Cardiac muscle cell (in vitro differentiated cells and primary cell): ENCODE measurements at regions not wholly inside any gene's neighbourhood (a gene's known extent, or its start where the extent isn't known, plus 50 kb on each side); places are given as distances from the start of the nearest gene placed in this dataset.

ENCODE experiments used
- DNase-seq, 2 donors: peaks; one replicate each; pipeline versions ENCODE4 v3.0.0 to v3.0.0-alpha.2; 2010 to 2017; ENCODE audit warnings: low read depth in 1 of 2, low spot score in 1 of 2
- H3K27ac ChIP-seq: fragments of 200-600 bp; sonication (generic); 2 replicates; pipeline ENCODE4 v1.5.1; 2016
- H3K27me3 ChIP-seq: fragments of 200-600 bp; sonication (generic); 2 replicates; pipeline ENCODE4 v1.6.0; 2016; ENCODE audit warnings: control low read depth
- H3K36me3 ChIP-seq: fragments of 200-600 bp; sonication (generic); 2 replicates; pipeline ENCODE4 v1.5.1; 2016; ENCODE audit warnings: control low read depth
- H3K4me1 ChIP-seq: fragments of 200-600 bp; sonication (generic); 2 replicates; pipeline ENCODE4 v1.8.1; 2017; ENCODE audit warnings: low read depth, mild to moderate bottlenecking, mixed run types
- H3K4me3 ChIP-seq: fragments of 200-600 bp; sonication (generic); 2 replicates; pipeline ENCODE4 v1.5.1; 2016; ENCODE audit warnings: mild to moderate bottlenecking
- H3K9me3 ChIP-seq: fragments of 200-600 bp; sonication (generic); 2 replicates; pipeline ENCODE4 v1.5.1; 2017; ENCODE audit warnings: low read depth, mild to moderate bottlenecking, control low read depth
- TF ChIP-seq, protein P1 (sequence below): IDR thresholded peaks from 2 replicates; pipeline ENCODE4 v1.5.1; 2012; ENCODE audit warnings: low read depth, mild to moderate bottlenecking, low read length

DNA sequence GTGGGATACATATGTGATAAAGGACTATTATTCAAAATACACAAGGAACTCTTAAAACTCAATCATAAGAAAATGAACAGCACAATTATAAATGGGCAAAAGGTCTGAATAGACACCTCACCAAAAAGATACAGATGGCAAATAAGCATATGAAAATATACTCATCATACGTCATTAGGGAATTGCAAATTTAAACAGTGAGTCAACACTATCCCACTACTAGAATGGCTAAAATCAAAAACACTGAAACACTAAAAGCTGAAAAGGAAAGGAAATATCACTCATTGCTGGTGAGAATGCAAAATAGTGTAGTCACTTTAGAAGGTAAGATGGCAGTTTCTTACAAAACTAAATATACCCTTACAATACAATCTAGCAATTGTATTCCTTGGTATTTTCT, 597.0 kb upstream of the PABPC4L start:
- no peak overlapping the region for H3K4me3 ChIP-seq
- H3K4me1 ChIP-seq = no peaks in the 10 kb centered on the region
- no peaks in the 10 kb centered on the region for H3K9me3 ChIP-seq
- H3K36me3 ChIP-seq = no peaks in the 10 kb centered on the region
- H3K27me3 ChIP-seq = no peaks in the 10 kb centered on the region
- DNase-seq = no peak
- TF ChIP-seq, protein P1, sequence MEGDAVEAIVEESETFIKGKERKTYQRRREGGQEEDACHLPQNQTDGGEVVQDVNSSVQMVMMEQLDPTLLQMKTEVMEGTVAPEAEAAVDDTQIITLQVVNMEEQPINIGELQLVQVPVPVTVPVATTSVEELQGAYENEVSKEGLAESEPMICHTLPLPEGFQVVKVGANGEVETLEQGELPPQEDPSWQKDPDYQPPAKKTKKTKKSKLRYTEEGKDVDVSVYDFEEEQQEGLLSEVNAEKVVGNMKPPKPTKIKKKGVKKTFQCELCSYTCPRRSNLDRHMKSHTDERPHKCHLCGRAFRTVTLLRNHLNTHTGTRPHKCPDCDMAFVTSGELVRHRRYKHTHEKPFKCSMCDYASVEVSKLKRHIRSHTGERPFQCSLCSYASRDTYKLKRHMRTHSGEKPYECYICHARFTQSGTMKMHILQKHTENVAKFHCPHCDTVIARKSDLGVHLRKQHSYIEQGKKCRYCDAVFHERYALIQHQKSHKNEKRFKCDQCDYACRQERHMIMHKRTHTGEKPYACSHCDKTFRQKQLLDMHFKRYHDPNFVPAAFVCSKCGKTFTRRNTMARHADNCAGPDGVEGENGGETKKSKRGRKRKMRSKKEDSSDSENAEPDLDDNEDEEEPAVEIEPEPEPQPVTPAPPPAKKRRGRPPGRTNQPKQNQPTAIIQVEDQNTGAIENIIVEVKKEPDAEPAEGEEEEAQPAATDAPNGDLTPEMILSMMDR = no peak
- no peak overlapping the region for H3K27ac ChIP-seq

DNA sequence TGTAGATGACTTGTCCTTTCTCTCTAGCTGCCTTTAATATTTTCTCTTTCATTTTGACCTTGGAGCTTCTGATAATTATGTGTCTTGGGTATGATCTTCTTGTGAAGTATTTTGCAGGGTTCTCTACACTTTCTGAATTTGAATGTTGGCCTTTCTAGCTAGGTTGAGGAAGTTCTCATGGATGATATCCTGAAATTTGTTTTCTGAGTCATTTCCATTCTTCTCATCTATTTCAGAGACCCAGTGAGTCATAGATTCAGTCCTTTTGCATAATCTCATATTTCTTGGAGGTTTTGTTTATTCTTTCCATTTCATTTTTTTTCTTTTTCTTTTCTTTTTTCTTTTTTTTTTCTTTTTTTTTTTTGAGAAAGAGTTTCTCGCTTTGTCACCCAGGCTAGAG, 585.7 kb upstream of the PABPC4L start:
- H3K36me3 ChIP-seq = no peaks in the 10 kb centered on the region

DNA sequence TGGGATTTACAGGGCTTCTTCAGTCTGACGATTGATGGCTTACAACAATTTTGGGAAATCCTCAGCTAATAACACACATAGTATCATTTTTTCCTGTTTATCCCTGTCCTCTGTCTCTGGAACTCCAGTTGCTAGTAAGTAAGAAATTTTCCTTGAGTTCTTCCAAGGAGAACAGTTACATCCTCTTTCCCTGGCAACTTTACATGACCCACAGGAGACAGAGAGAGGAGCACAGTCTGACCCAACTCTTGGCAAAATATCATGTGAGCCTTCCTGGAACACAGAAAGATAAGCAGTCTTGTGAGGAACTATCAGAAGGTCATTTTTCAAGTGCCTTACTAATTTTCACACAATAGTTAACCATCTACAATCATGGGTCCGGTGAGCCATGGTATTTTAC, 578.7 kb upstream of the PABPC4L start:
- TF ChIP-seq, protein P1 = no peak
- DNase-seq = no peak
- H3K9me3 ChIP-seq = no peaks in the 10 kb centered on the region
- no peaks in the 10 kb centered on the region for H3K27me3 ChIP-seq
- no peak overlapping the region for H3K4me3 ChIP-seq
- H3K36me3 ChIP-seq = no peaks in the 10 kb centered on the region
- H3K27ac ChIP-seq = no peak overlapping the region
- H3K4me1 ChIP-seq = no peaks in the 10 kb centered on the region

More for the DNA sequence above, 585.7 kb upstream of the PABPC4L start:
- Histone ChIP-seq H3K9me3 (no peaks in the 10 kb centered on the region), H3K27ac (no peak overlapping the region), H3K27me3 (no peaks in the 10 kb centered on the region), H3K4me3 (no peak overlapping the region), H3K4me1 (no peaks in the 10 kb centered on the region)
- DNase-seq = no peak
- TF ChIP-seq, protein P1 = no peak

DNA sequence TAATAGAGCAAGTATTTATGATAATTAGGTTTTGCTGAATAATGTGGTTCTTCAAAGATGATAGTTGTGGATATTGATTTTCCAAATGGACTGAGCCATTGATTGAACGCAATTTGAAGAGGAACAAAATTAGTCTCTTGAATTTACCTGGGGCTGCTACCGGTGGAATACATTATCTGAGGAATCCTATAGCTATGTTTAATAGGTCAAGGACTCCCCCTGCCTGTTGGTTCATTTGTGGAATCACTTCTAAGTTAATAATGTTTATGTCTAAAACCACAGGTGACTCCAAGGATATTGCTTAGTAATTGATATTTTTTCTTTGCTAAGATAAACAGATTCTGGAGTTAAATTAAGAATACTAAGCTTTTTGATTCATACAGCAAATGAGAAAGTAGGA, 576.0 kb upstream of the PABPC4L start:
- Histone ChIP-seq H3K27me3 (no peaks in the 10 kb centered on the region), H3K27ac (no peak overlapping the region), H3K4me3 (no peak overlapping the region), H3K9me3 (no peaks in the 10 kb centered on the region), H3K36me3 (no peaks in the 10 kb centered on the region), H3K4me1 (no peaks in the 10 kb centered on the region)
- TF ChIP-seq, protein P1 = no peak
- DNase-seq = peak; percentile 3 to 49

GRCh38 chr4:134773497-134774000, 572.0 kb upstream of the PABPC4L start:
- Histone ChIP-seq H3K36me3 (no peaks in the 10 kb centered on the region), H3K27me3 (no peaks in the 10 kb centered on the region), H3K27ac (no peak overlapping the region), H3K4me1 (no peaks in the 10 kb centered on the region), H3K4me3 (no peak overlapping the region), H3K9me3 (no peaks in the 10 kb centered on the region)
- TF ChIP-seq, protein P1 = no peak
- no peak for DNase-seq

DNA sequence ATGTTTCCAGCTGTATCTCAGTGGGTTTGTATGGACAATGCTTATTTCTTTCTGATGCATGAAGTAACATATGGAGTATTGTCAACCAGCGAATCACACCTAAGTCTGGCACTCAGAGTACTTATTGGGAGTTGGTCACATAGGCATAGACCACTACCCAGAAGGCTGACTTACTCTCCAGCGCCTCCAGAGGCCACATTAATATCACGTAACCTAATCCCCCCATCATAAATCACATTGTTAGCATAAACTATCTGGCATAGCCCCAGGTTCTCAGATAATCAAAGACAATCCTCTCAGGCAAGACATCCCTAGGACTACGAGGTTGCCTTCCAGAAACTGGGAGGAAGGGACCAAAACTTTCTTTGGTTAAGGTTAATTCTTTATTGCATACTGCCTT, 560.5 kb upstream of the PABPC4L start:
- no peak overlapping the region for H3K27ac ChIP-seq
- H3K4me1 ChIP-seq = no peaks in the 10 kb centered on the region
- DNase-seq = no peak
- H3K27me3 ChIP-seq = no peaks in the 10 kb centered on the region
- no peaks in the 10 kb centered on the region for H3K36me3 ChIP-seq
- TF ChIP-seq, protein P1 = no peak
- H3K9me3 ChIP-seq = no peaks in the 10 kb centered on the region
- no peak overlapping the region for H3K4me3 ChIP-seq
